ENCODE measurements at regions not wholly inside any gene's neighbourhood (a gene's known extent, or its start where the extent isn't known, plus 50 kb on each side); places are given as distances from the start of the nearest gene placed in this dataset.
"Not testable (repeated sequence)": the region's sequence is repeated elsewhere in the genome, so short reads cannot be mapped to it uniquely, and the experiment has no call there.

DNA sequence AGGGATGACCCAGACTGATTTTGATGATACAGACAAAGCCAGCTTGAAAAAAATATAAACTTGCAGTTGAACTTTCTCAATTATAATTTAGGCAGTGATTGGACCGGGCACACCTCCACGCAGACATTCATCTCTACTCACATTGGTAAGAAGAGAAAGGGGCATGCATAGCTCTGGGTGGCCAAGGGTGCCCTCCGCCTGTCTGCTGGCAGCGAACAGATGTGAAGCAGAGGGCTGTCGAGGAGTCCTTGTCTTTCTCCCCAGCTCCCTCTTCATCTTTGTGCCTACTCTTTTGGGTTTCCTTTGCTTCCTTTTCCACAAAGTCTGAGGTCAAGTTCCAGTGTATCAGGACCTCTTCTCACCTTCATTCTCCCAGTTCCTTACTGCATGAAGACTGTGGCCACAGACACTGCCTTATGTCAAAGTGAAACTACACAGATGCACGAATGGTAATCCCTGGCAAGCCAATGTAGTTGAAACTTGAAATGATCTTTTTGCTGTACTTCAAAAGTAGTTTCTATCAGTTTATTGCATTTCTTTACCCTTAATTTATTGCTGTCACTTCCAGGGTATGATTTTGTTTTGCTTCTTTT is 343.7 kb upstream of the SOX9 start:
- no peak overlapping the region; the same call in 1 of the 2 replicates for H3K4me2 ChIP-seq

DNA sequence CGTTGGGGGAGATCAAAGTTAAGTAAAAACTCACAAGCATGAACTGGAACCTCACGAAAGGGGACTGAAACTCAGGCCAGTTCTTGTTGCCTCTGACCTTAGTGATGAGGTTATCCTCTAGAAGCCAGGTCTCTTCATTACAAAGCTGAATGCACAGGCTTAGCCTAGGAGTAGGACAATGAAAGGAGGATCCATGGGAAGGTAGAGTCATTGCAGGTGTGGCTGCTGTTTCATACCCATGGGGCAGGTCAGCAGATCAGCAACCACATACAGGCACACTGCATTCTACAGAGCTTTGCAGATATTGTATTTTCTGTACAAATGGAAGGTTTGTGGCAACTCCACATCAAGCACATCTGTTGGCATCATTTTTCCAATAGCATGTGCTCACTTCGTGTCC is 341.3 kb upstream of the SOX9 start:
- Histone ChIP-seq H3K9me3 (ENCODE audit: insufficient read depth, low read depth) (no peaks in the 10 kb centered on the region), H3K9me2 (ENCODE audit: insufficient read depth) (no peaks in the 10 kb centered on the region), H4K20me1 (ENCODE audit: insufficient read depth) (no peaks in the 10 kb centered on the region), H2AFZ (no peak overlapping the region), H3F3A (ENCODE audit: insufficient read depth, low read depth) (no peaks in the 10 kb centered on the region), H3K27me3 (ENCODE audit: insufficient read depth, low read depth) (no peaks in the 10 kb centered on the region), H3K4me2 (no peak overlapping the region), H3K4me1 (replicated peaks; ENCODE audit: insufficient read depth) (no peaks in the 10 kb centered on the region), H3K27ac (no peak overlapping the region), H3K4me3 (no peak overlapping the region), H3K79me2 (ENCODE audit: low read depth) (no peaks in the 10 kb centered on the region), H3K36me3 (ENCODE audit: low read depth) (no peaks in the 10 kb centered on the region)
- no TSS peak for BruUV-seq (replicated peaks)
- no peak for TF ChIP-seq EZH2 (IDR thresholded peaks at IDR 0.05; ENCODE audit: low read depth)
- DNase-seq = no peak
- ChIA-PET CTCF (no interaction called here), POLR2A (ENCODE audit: unreplicated experiment) (no interaction called here)
- intact Hi-C loops (cut with micrococcal nuclease; ENCODE audit: unreplicated experiment) = no loop called here

More for the DNA sequence above, 343.7 kb upstream of the SOX9 start:
- H3K79me2 ChIP-seq (ENCODE audit: low read depth) = no peaks in the 10 kb centered on the region
- H3K9me3 ChIP-seq (ENCODE audit: insufficient read depth, low read depth) = no peaks in the 10 kb centered on the region; the same call in 1 of the 2 replicates
- no peaks in the 10 kb centered on the region for H3K4me1 ChIP-seq (replicated peaks; ENCODE audit: insufficient read depth)
- no peaks in the 10 kb centered on the region for H4K20me1 ChIP-seq (ENCODE audit: insufficient read depth)
- H3K4me3 ChIP-seq = no peak overlapping the region
- no peaks in the 10 kb centered on the region for H3F3A ChIP-seq (ENCODE audit: insufficient read depth, low read depth)
- no peak overlapping the region for H3K27ac ChIP-seq
- no peak overlapping the region for H2AFZ ChIP-seq
- ChIA-PET CTCF (no interaction called here), POLR2A (ENCODE audit: unreplicated experiment) (interaction anchor here (0.6 kb wide), 1 partner anchor 32 kb away, joined by 3 read pairs; no protein-coding TSS in a partner anchor)
- no peaks in the 10 kb centered on the region for H3K27me3 ChIP-seq (ENCODE audit: insufficient read depth, low read depth)
- TF ChIP-seq, protein P1, sequence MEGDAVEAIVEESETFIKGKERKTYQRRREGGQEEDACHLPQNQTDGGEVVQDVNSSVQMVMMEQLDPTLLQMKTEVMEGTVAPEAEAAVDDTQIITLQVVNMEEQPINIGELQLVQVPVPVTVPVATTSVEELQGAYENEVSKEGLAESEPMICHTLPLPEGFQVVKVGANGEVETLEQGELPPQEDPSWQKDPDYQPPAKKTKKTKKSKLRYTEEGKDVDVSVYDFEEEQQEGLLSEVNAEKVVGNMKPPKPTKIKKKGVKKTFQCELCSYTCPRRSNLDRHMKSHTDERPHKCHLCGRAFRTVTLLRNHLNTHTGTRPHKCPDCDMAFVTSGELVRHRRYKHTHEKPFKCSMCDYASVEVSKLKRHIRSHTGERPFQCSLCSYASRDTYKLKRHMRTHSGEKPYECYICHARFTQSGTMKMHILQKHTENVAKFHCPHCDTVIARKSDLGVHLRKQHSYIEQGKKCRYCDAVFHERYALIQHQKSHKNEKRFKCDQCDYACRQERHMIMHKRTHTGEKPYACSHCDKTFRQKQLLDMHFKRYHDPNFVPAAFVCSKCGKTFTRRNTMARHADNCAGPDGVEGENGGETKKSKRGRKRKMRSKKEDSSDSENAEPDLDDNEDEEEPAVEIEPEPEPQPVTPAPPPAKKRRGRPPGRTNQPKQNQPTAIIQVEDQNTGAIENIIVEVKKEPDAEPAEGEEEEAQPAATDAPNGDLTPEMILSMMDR (conservative IDR thresholded peaks at IDR 0.05) = no peak
- no peak for TF ChIP-seq EZH2 (IDR thresholded peaks at IDR 0.05; ENCODE audit: low read depth)
- DNase-seq = no peak
- intact Hi-C loops (cut with micrococcal nuclease; ENCODE audit: unreplicated experiment) = no loop called here
- no peaks in the 10 kb centered on the region for H3K9me2 ChIP-seq (ENCODE audit: insufficient read depth)
- BruUV-seq (replicated peaks) = no TSS peak
- no peaks in the 10 kb centered on the region for H3K36me3 ChIP-seq (ENCODE audit: low read depth)

DNA sequence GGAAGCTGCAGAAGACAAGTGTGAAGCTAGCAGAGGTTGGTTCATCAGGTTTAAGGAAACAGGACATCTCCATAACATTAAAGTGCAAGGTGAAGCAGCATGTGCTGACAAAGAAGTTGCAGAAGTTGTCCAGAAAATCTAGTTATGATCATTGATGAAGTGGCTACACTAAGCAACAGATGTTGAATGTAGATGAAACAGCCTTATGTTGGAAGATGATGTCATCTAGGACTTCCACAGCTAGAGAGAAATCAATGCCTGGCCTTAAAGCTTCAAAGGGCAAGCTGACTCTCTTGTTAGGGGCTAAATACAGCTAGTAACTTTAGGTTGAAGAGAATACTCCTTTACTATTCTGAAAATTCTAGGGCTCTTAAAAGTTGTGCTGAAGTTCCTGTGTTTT is 340.2 kb upstream of the SOX9 start:
- H3K36me3 ChIP-seq (ENCODE audit: low read depth) = no peaks in the 10 kb centered on the region
- intact Hi-C loops (cut with micrococcal nuclease; ENCODE audit: unreplicated experiment) = no loop called here
- POLR2A ChIA-PET (ENCODE audit: unreplicated experiment) = no interaction called here
- CTCF ChIA-PET = no interaction called here
- TF ChIP-seq, protein P1 (conservative IDR thresholded peaks at IDR 0.05) = no peak
- TF ChIP-seq EZH2 (IDR thresholded peaks at IDR 0.05; ENCODE audit: low read depth) = no peak
- H2AFZ ChIP-seq = no peak overlapping the region
- H3K9me3 ChIP-seq (ENCODE audit: insufficient read depth, low read depth) = no peaks in the 10 kb centered on the region
- BruUV-seq (replicated peaks) = no TSS peak
- H3K9me2 ChIP-seq (ENCODE audit: insufficient read depth) = no peaks in the 10 kb centered on the region
- no peak overlapping the region for H3K27ac ChIP-seq
- H3K79me2 ChIP-seq (ENCODE audit: low read depth) = no peaks in the 10 kb centered on the region
- H4K20me1 ChIP-seq (ENCODE audit: insufficient read depth) = no peaks in the 10 kb centered on the region
- no peak overlapping the region for H3K4me3 ChIP-seq
- H3F3A ChIP-seq (ENCODE audit: insufficient read depth, low read depth) = no peaks in the 10 kb centered on the region
- H3K4me1 ChIP-seq (replicated peaks; ENCODE audit: insufficient read depth) = no peaks in the 10 kb centered on the region
- no peak overlapping the region for H3K4me2 ChIP-seq
- no peaks in the 10 kb centered on the region for H3K27me3 ChIP-seq (ENCODE audit: insufficient read depth, low read depth)
- no peak for DNase-seq

DNA sequence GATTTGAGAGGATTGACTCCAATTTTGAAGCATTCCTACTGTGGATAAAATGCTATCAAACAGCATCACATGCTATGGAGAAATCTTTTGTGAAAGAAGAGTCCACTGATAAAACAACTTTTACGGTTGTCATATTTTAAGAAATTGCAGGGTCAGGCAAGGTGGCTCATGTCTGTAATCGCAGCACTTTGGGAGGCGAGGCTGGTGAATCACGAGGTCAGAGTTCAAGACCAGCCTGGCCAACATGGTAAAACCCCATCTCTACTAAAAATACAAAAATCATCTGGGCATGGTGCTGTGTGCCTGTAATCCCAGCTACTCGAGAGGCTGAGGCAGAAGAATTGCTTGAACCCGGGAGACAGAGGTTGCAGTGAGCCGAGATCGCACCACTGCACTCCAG is 338.8 kb upstream of the SOX9 start:
- H3K79me2 ChIP-seq (ENCODE audit: low read depth); H3K27ac ChIP-seq; H3K9me3 ChIP-seq (ENCODE audit: insufficient read depth, low read depth); DNase-seq; H3F3A ChIP-seq (ENCODE audit: insufficient read depth, low read depth); H3K27me3 ChIP-seq (ENCODE audit: insufficient read depth, low read depth); H2AFZ ChIP-seq; H3K4me1 ChIP-seq (replicated peaks; ENCODE audit: insufficient read depth); H3K4me2 ChIP-seq; CTCF ChIA-PET; H3K9me2 ChIP-seq (ENCODE audit: insufficient read depth); intact Hi-C loops (cut with micrococcal nuclease; ENCODE audit: unreplicated experiment); H3K4me3 ChIP-seq; H4K20me1 ChIP-seq (ENCODE audit: insufficient read depth); BruUV-seq (replicated peaks); H3K36me3 ChIP-seq (ENCODE audit: low read depth); POLR2A ChIA-PET (ENCODE audit: unreplicated experiment): not testable (repeated sequence)

All from PC-9 (cell line).